Lower leg skin (tissue), 3 donors: ENCODE measurements at regions not wholly inside any gene's neighbourhood (a gene's known extent, or its start where the extent isn't known, plus 50 kb on each side); places are given as distances from the start of the nearest gene placed in this dataset.

Source experiments
- POLR2A ChIP-seq, 2 donors: fragments of 450-650 bp; IDR thresholded peaks; one replicate each; pipeline ENCODE4 v1.6.1; 2016 to 2017; ENCODE audit warnings: antibody characterized with exemption in 2 of 2, mild to moderate bottlenecking in 1 of 2, moderate library complexity in 1 of 2
- TF ChIP-seq, protein P1 (sequence below), 3 donors: fragments of 450-650 bp; IDR thresholded peaks; one replicate each; pipeline ENCODE4 v1.5.1; 2016; ENCODE audit warnings: antibody characterized with exemption in 3 of 3, mild to moderate bottlenecking in 3 of 3, moderate library complexity in 2 of 3

DNA sequence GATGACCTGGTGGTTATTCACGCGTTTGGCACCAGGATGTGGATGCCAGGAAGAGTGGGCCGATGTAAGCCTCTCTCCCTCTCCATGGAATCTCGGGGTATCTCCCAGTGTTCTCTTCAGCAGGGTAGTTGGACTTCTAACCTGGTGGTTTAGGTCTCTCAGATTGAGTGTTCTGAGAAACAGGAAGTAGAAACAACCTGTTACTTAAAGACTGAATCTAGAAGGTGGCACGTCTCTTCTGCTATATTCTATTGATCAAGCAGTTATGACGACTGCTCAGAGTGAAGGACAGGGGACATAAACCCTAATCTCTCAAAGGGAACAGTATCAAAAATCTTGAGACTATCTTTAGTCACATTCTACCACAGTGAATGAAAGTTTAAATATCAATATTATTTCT, 918.7 kb upstream of the PIK3C3 start:
- TF ChIP-seq, protein P1, sequence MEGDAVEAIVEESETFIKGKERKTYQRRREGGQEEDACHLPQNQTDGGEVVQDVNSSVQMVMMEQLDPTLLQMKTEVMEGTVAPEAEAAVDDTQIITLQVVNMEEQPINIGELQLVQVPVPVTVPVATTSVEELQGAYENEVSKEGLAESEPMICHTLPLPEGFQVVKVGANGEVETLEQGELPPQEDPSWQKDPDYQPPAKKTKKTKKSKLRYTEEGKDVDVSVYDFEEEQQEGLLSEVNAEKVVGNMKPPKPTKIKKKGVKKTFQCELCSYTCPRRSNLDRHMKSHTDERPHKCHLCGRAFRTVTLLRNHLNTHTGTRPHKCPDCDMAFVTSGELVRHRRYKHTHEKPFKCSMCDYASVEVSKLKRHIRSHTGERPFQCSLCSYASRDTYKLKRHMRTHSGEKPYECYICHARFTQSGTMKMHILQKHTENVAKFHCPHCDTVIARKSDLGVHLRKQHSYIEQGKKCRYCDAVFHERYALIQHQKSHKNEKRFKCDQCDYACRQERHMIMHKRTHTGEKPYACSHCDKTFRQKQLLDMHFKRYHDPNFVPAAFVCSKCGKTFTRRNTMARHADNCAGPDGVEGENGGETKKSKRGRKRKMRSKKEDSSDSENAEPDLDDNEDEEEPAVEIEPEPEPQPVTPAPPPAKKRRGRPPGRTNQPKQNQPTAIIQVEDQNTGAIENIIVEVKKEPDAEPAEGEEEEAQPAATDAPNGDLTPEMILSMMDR (IDR thresholded peaks at IDR 0.05), result no peak
- TF ChIP-seq POLR2A (IDR thresholded peaks at IDR 0.05), result no peak
